Smooth muscle cell of the brain vasculature (primary cell): ENCODE measurements at regions not wholly inside any gene's neighbourhood (a gene's known extent, or its start where the extent isn't known, plus 50 kb on each side); places are given as distances from the start of the nearest gene placed in this dataset.
"Not testable (repeated sequence)": the region's sequence is repeated elsewhere in the genome, so short reads cannot be mapped to it uniquely, and the experiment has no call there.

Experiments
- DNase-seq: peaks from one replicate; pipeline ENCODE4 v3.0.0-alpha.2; 2012; ENCODE audit warnings: low read depth, low spot score

DNA sequence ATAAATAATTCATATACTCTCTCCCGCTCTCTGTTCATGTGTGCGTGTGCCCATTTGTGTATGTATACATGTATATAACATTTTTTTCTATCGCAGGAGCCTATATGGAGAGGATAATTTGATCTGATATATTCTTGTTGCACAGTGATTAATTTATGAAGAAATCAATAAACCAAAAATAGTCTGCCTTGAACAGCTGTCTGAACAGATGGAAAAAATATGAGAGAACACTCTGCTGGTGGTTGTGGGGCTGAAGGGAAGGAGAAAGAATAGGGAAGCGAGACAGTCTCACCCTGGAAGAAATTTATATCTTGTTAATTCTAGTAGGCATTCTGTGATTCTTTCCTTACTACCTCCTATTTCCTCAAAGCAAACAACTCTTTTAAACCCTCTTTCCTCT, 96.6 kb upstream of the B3GAT2 start:
- DNase-seq = no peak

DNA sequence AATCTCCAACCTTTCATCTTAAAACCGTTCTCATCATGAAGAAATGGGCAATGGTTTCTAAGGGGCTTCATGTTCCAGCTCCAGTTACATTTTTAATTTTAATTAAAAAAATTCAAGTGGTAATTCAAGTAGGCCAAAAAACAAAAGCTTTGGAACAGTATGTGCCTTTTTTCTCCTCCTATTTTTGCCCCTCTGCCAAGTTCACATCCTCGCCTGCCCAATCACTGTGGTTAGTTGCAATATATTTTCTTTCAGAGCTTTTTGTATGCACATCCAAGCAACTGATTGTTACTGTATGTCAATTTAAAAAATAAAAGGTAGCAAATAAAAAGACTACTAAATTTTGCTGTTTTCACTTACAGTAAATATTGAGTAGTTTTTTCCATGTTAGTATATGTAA, 99.8 kb upstream of the B3GAT2 start:
- no peak for DNase-seq

DNA sequence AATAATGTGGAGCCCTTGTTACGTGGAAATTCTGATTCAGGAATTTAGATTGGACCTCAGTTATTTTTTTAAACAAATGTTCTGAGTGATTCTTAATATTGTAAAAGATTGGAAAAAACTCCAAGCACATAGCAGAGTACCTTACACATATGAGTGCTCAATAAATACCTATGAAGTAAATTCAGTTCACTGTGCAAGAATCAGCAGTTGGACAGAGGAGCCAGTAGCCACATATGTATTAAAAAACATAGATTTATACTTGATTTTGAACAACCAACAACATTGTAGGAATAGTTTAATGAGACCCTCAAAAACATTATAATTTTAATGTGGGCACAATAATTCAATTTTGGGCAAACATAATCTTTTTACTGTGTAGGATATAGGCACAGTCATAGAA, 109.3 kb upstream of the B3GAT2 start:
- DNase-seq = no peak

DNA sequence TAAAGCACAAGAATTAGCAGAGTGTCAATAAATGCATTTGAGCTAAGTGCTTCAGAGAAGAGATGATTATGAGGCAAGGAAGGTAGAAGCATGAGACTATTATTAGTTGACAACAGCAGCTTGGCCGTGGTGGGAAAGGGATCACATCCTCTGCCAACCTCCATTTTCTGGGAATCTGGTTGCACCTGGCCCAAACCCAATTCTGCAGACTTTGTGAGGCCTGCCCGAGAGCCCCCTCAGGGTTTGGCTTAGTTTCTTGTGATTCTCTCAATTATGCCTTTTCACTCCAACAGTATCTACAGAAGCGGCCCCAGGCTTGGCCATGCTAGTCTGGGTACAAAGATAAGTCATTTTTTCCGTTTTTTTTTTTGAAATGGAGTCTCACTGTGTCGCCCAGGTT, 111.0 kb upstream of the B3GAT2 start:
- DNase-seq = no peak

DNA sequence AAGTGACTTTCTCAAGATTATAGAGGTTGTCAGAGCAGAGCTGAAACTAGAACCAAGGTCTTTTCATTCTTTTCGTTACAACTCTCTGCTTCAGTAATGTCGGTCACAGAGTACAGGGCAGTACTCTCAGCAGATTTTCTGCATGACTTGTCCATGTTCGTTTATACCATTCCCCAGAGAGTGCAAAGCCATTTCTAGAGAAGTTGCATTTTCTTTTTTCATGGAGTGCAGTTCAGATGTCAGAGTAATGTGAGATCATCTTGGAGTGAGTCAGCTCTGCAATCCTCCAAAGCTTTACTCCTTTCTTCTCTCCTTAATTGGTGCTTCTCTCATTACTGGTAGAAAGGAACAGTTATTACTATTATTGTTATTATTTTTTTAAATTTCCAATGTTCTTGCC, 115.6 kb upstream of the B3GAT2 start:
- DNase-seq = no peak

DNA sequence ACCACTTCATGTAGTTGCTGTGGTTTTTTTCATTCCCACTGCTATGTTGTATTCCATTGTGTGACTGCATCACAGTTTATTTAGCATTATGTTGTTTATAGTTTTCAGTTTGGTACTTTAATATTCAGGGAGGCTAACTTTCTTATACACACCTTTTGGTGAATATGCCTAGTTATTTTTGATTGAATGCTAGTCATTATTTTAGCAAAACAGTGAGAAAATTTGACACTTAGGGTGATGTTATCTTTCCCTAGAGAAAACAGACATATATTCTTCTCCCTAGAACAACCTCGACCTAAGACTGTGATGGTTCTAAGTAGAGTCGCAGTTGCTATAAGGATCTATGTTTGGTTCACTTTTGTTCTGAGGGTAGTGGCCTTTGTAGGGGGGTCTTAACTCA, 120.8 kb upstream of the B3GAT2 start:
- no peak for DNase-seq

DNA sequence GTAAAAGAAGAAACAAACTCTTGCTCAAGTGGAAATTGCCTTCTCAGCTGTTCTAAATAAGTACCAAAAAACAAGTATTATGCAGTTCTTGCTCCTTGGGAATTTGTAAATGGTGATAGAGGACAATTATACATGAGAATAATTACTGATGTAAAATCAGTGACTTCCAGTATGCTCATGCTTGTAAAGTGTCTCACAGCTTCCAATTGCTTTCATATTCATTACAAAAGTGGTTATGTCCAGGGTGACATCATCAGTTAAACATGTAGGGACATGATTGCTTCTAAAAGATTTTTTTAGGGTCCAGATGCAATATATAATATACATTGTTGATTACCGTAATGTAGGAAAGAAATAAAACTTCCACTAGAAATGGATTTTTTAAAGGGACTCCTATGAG, 122.8 kb upstream of the B3GAT2 start:
- no peak for DNase-seq

DNA sequence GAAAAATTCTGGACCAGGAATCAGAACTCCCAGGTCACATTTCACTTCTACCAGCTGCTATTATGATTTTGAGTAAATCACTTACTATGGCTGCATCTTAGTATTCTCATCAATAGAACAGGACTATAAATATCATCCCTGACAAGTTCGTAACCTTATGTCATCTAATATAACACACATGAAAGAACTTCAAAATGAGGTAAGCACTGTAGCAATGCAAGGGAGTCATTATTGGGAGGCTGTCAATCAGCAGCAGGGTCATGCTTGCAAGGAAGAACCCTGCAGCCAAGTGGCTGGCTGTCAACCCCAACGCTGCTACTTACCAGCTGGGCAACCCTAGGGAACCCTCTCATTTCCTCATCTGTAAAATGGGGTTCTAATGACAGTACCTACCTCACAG, 123.3 kb upstream of the B3GAT2 start:
- no peak for DNase-seq

DNA sequence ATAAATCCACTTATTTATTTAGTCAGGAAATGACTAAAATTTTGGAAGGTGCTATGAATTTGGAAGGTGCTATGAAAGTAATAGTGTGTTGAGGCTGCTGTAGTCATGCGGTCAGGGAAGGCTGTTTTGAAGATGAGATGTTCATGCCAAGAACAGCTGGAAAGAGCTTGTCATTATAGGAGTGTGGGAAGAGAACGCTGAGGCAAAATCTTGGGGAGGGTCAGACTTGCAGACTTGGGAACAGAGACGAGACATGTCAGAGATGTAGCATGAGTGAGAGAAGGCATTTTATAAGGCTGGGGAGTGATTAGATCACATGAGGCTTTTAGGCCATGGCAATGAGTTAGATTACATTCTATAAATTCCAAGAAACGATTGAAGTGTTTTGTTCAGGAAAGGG, 124.0 kb upstream of the B3GAT2 start:
- peak; percentile 67 for DNase-seq

DNA sequence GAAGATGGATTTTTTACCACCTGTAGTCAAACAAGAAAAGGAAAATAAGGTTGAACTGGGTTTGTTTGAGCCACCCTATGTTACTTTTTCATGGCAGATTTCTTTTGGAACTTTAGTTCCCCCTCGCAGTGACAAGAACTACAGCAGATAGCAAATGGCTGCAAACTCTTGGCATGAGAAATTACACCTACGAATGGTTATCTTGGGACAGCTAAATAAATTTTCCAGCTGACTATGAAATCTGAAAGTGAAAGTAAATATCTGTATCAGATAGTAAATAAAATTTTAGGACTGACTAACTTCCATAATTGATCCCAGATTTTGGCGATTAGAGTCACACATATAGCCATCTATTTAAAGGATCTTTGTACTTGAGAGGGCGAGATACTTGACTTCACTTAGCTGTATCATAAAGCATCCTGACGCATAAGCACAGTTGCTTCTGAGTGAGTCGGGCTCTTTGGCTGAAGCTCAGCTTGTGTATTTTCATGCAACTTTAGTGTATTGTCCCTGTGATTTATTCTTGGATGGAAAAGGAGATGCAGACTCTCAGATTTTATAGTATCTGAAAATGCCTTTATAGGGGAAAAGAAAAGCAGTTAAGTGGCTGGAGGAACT, 125.3 kb upstream of the B3GAT2 start:
- no peak for DNase-seq

DNA sequence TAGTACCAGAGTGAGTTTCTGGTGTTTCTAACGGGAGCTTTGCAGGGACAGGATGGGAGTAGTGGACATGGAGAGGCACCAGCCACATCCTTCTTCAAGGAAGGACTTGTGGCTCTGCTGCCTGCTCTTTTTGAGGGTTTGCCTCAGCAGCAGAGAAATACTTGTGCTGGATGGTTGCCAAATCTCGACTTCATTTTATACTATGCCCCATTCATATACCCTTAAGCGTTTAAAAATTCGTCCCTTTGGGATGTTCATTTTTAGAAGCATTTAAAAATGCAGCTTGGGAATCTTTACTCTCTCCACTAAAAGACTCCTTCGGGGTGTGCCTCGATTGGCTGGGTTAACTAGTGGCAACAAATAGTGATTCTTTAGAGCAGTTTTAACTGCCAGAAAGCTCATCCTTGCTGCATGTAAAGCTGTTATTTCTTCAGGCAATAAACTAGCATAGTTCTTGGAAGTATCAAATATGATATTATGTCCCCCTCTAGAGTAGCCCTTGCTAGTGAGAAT, 126.5 kb upstream of the B3GAT2 start:
- no peak for DNase-seq

DNA sequence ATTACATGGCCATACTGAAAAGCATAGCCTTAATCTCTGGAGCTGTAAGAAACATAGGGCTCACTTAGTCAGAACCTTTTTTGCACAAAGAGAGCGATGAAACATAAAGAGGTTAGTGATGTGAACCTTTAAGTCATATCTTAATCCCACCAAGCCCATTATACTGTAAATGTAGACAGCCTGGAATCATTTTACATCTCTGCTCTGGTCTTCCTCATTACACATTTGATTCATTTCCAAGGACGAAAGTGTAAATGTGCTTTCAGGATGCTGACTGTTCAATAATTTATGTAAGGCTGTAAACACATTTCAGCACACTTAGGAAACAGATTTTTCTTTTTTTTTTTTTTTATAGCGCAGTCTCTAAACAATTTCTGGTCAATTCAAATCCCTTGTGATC, 131.3 kb upstream of the B3GAT2 start:
- no peak for DNase-seq

DNA sequence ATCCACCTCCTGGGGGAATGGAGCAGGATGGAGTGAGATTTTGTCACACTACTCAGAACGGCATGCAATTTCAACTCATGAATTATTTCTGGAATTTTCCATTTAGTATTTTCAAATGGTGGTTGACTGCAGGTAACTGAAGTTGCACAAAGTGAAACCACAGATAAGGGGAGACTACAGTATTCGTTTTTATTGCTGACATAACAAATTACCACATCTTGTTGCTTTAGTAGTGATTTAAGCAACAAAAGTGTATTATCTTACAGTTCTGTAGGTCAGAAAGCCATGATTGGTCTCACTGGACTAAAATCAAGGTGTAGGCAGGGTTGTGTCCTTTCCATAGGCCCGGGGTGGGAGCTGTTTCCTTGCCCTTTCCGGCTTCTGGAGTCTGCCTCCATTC, 133.4 kb upstream of the B3GAT2 start:
- no peak for DNase-seq

DNA sequence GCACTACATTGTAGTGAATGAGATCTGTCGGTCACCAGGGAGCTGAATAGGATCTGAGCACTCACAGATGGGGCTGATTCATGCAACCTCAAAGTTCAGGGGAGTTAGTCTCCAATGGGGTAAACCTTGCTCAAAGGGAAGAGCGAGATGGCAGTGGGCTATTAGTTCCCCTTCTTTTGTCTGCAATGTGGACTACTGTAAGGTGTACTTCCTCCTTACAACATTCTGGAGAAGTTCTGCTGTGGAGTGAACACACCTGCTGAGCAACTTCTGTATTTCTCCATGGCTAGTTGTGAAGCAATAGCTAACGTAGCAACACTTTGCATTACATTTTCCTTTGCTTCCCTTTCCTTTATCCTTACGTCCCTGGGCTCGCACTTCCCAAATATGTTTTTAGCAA, 134.3 kb upstream of the B3GAT2 start:
- DNase-seq = no peak

DNA sequence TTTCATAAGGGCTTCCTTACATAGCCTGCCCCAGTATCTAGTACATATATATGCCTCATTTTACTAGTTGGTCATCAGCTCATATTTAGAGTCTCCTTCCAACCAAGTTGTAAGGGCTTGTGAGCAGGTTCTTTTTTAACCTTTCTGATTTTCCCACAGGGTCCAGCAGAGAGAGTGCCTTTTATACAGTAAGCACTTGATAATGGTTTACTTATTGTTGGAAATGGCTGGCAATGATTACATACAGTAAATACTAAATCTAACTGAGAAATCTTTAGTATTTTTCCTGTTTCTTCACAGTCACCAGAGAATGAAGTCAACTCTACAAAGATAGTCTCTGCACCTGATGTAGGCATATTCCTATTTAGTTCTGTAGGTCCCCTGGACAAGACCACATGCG, 135.1 kb upstream of the B3GAT2 start:
- DNase-seq = no peak

DNA sequence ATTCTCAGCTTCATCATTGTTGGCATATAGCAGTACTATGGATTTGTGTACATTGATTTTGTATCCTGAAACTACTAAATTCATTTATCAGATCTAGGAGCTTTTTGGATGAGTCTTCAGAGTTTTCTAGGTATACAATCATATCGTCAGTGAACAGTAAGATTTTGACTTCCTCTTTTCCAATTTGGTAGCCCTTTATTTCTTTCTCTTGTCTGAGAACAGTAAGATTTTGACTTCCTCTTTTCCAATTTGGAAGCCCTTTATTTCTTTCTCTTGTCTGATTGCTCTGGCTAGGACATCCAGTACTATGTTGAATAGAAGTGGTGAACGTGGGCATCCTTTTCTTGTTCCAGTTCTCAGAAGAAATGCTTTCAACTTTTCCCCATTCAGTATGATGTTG, 140.4 kb upstream of the B3GAT2 start:
- DNase-seq = not testable (repeated sequence)

DNA sequence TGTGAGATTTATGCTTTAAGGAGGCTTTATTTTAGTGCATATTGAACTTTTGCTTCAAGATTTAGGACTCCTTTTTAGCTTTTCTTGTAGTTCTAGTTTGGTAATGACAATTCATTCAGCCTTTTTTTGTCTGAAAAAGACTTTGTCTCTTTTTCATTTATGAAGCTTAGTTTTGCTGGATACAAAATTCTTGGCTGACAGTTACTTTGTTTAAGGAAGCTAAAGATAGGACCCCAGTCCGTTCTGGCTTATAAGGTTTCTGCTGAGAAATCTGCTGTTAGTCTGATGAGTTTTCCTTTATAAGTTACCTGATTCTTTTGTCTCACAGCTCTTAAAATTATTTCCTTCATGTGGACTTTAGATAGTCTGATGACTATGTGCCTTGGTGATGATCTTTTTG, 142.8 kb upstream of the B3GAT2 start:
- DNase-seq = no peak

DNA sequence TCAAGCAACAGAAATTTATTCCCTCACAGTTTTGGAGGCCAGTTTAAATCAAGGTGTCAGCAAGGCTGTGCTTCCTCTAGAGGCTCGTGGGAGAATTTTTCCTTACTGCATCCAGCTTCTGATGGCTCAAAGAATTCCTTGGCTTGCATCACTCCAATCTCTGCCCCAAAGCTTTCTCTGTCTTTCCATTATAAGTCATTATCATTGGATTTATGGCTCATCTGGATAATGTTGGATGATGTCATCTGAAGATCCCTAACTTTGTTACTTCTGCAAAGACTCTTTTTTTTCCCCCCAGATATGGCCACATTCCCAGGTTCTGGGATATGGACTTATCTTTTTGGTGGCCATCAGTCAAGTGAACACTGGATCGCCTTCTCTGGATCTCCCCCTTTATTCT, 146.3 kb upstream of the B3GAT2 start:
- DNase-seq = no peak

DNA sequence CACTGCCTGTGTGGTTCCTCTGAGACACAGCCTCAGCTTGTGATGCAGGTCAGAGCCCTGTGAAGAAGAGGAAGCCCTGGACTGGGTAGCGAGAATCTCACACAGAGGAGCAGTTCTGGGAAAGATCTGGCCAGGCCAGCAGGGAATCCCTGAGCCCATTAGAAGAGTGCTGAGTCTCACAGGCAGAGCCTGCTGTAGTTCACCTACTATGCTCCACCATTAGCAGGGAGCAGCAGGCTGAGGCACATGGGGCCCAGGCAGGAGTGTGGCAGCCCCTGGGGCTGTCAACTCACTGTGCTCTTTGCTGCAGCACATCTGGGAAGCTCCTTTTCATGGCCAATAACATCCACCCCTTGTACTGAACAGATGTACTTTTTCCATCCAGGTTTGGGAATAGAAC, 146.8 kb upstream of the B3GAT2 start:
- DNase-seq = no peak

DNA sequence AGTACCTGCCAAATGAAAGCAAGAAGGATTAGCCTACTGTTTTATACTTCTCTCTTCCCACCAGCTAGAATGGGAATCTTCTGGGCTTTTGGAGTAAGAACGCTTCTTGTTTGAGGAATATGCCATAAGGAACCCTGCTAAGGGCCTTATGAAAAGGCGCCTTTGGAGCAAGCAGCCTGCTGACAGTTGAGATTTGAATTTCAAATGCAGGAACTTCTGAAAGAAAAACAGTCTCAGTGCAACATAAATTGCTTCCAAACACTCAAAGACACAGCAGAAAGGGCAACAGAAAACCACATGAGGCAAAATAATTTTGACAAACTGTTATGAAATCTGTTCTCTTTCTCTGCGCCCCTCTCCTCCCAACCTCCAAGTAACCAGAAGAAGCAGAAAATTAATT, 149.4 kb upstream of the B3GAT2 start:
- no peak for DNase-seq

DNA sequence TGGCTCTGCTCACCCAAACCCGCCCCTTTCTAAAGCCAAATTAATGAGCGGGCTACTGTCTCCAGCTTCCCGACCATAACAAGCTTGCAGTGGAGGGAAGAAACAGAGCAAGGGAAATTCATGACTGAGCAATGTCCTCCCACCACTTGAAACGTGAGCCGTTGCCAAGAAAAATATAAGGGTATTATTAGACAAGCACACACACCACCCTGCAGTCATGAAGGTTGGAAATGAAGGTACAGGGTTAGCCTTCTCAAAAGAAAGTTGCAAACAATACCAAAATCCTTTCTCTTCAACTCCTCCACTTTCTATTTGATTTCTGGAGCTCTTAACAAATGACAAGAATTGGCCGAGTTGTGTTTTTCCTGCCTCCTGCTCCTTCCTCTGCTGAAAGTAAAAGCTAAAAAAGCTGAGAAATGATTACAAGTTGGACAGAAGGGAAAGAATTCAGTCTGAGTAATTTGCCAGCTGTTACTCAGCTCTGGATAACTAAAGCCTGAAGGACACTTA, 151.1 kb upstream of the B3GAT2 start:
- peak; percentile 77 for DNase-seq

DNA sequence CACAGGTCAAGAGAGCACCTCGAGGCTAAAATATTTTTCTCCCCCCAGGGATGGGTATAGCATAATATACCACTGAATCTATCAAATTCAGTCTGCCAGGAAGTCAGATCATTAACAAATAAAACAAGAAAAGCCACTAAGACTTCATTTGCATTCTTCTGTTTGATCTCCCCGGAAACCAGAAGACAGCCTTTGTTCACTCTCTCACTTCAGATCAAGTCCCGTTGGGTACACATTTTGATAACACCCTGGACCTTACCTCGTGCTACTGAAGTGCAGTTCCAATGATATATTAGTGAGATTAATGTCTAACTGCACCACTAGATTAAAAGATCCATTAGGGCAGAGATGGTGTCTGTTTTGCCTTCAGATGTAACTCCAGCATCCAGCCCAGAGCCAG, 157.7 kb upstream of the B3GAT2 start:
- no peak for DNase-seq

DNA sequence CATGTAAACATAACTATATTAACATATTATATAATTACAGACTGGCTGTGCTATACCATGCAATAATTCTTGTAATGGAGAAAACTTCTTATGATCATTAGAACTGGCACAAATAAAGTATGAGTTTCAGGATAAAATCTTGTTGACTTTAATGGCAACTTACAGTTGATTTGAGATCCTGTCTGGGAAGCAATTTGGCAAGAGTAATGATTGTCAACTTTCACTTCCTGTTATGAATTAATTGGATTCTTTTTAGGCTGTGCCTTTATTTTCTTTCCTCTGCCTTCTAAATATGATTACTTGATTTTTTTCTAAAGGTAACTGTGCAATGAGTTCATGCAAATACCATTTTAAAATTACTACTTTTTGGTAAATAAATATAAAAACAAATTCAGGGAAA, 158.1 kb upstream of the B3GAT2 start:
- no peak for DNase-seq

DNA sequence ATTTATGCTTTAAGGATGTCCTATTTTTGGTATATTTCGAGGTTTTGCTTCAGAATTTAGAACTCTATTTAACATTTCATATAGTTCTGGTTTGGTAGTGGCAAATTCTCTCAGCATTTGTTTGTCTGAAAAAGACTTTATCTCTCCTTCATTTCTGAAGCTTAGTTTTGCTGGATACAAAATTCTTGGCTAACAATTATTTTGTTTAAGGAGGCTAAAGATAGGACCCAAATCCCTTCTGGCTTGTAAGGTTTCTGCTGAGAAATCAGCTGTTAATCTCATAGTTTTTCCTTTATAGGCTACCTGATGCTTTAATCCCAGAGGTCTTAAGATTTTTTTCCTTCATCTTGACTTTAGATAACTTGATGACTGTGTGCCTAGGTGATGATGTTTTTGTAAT, 162.7 kb upstream of the B3GAT2 start:
- no peak for DNase-seq
